ENCODE measurements at regions not wholly inside any gene's neighbourhood (a gene's known extent, or its start where the extent isn't known, plus 50 kb on each side); places are given as distances from the start of the nearest gene placed in this dataset.

DNA sequence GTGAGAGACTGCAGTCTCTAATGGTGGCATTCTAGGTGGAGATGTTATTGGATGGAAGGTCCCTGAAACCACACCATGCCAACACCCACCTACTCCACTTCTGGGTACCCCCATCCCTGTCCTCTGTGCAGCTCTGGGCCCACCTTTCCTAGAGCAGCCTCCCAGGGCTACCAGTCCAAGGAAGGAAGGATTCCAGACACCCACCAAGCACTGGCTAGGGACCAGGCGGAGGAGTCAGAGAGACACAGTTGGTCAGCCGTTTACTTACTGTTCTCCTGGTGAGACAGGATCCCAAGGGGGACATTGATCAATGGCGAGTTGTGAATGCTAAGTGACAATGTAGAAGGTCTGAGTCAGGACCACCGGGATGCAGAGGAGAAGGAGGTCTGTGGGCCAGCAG is 151.6 kb downstream of the TTC32 start:
- TF ChIP-seq, protein P1, sequence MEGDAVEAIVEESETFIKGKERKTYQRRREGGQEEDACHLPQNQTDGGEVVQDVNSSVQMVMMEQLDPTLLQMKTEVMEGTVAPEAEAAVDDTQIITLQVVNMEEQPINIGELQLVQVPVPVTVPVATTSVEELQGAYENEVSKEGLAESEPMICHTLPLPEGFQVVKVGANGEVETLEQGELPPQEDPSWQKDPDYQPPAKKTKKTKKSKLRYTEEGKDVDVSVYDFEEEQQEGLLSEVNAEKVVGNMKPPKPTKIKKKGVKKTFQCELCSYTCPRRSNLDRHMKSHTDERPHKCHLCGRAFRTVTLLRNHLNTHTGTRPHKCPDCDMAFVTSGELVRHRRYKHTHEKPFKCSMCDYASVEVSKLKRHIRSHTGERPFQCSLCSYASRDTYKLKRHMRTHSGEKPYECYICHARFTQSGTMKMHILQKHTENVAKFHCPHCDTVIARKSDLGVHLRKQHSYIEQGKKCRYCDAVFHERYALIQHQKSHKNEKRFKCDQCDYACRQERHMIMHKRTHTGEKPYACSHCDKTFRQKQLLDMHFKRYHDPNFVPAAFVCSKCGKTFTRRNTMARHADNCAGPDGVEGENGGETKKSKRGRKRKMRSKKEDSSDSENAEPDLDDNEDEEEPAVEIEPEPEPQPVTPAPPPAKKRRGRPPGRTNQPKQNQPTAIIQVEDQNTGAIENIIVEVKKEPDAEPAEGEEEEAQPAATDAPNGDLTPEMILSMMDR (IDR thresholded peaks at IDR 0.05): no peak
- H3K4me1 ChIP-seq: peaks cover 15 to 23% of the 10 kb centered on the region in 2 donors
- DNase-seq (ENCODE audit: low spot score in 2 of 2): peak in 1 of 2 donors; percentile 47
- H3K27ac ChIP-seq: peak overlapping the region in 1 of 2 donors; percentile 40
- intact Hi-C loops (cut with DNase I): no loop called here
- H3K27me3 ChIP-seq: no peaks in the 10 kb centered on the region
- H3K9me3 ChIP-seq: no peaks in the 10 kb centered on the region
- H3K4me3 ChIP-seq: no peak overlapping the region
- no peaks in the 10 kb centered on the region for H3K36me3 ChIP-seq

DNA sequence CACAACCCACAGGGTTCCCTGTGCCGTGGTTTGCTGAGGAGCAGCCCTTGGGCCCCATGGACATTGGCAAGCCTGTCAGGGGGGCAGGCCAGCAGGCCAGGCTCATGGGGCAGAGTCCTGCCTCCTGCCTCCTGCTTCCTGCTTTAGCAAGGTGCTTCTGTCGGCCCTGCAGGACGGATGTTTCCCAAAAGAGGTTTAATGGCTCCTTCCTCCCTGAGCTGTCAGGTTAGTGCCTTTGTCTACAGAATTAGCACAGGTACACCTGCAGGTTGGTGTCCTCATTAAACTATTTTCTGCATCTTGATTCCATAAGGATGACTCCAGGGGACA is 152.3 kb downstream of the TTC32 start:
- peak in 1 of 2 donors; percentile 53 for DNase-seq (ENCODE audit: low spot score in 2 of 2)
- H3K4me1 ChIP-seq: peaks cover 15 to 23% of the 10 kb centered on the region in 2 donors
- H3K36me3 ChIP-seq: no peaks in the 10 kb centered on the region
- intact Hi-C loops (cut with DNase I): loop anchor here (5.0 kb wide), 1 partner anchor 392 kb away; the partner anchor contains the start of gene OSR1
- no peak overlapping the region for H3K4me3 ChIP-seq
- H3K27me3 ChIP-seq: no peaks in the 10 kb centered on the region
- TF ChIP-seq, protein P1 (IDR thresholded peaks at IDR 0.05): no peak
- H3K9me3 ChIP-seq: no peaks in the 10 kb centered on the region
- peak overlapping the region in 1 of 2 donors; percentile 40 for H3K27ac ChIP-seq

DNA sequence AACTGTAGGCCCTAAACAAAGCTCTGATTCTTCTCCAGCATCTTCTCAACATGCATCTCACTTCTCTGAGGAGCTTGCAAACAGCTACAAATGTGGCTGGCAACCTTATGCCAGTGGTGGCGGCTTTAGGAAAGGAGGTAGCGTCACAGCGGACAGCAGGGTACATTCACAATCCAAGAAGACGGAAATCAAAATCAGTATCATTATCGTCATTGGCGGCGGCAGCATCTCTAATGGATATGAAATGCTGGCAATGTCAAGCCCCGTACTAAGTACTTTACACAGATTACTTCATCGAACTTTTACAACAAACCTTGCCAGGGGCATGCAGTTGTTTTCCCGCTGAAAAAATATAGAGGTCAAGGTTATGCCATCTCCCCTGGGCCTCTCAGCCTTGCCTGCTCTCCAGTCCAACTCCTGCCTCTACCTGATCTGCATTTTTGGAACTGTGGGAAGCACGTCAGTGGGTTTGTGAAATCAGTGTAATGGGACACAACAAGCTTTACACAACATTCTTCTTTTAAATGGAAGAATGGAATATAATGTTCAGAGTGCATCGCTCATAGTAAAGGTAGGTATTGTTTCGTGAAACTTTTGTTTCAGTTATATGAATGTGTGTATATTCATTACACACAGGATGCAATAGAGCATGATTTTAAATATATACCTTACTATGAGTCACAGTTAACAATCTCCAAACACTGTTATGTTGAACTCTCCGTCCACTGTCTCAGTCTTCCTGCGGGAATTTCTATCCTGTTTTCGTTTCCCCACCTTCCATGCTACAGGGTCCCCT is 152.9 kb downstream of the TTC32 start:
- Histone ChIP-seq H3K4me3 (no peak overlapping the region), H3K36me3 (no peaks in the 10 kb centered on the region), H3K9me3 (no peaks in the 10 kb centered on the region), H3K27ac (peak overlapping the region in 1 of 2 donors; percentile 76), H3K27me3 (no peaks in the 10 kb centered on the region), H3K4me1 (peaks cover 15 to 23% of the 10 kb centered on the region in 2 donors)
- intact Hi-C loops (cut with DNase I): loop anchor here (5.0 kb wide), 1 partner anchor 392 kb away; the partner anchor contains the start of gene OSR1
- DNase-seq (ENCODE audit: low spot score in 2 of 2): peak in 1 of 2 donors; percentile 45
- TF ChIP-seq, protein P1 (IDR thresholded peaks at IDR 0.05): no peak

DNA sequence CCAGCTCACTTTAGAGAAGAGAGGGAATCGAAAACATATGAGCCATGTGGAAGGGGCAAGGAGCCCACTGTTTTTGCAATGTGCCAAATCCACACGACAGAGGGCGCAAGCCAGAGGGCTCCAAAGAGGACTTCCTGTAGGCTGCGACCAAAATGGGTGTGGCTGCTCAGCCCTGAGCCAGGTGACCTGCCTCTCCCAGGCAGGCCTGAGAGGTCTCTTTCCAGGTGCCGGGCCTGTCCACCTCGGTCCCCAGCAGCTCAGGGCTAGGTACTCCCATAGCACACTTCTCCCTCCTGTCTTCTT is 153.8 kb downstream of the TTC32 start:
- H3K4me3 ChIP-seq: no peak overlapping the region
- H3K36me3 ChIP-seq: no peaks in the 10 kb centered on the region
- peak overlapping the region; percentile 76 for H3K27ac ChIP-seq
- peaks cover 15 to 27% of the 10 kb centered on the region in 2 donors for H3K4me1 ChIP-seq
- intact Hi-C loops (cut with DNase I): loop anchor here (5.0 kb wide), 1 partner anchor 391 kb away; the partner anchor contains the start of gene OSR1
- no peaks in the 10 kb centered on the region for H3K9me3 ChIP-seq
- TF ChIP-seq, protein P1 (IDR thresholded peaks at IDR 0.05): no peak
- no peaks in the 10 kb centered on the region for H3K27me3 ChIP-seq
- peak in 1 of 2 donors; percentile 59 for DNase-seq (ENCODE audit: low spot score in 2 of 2)

DNA sequence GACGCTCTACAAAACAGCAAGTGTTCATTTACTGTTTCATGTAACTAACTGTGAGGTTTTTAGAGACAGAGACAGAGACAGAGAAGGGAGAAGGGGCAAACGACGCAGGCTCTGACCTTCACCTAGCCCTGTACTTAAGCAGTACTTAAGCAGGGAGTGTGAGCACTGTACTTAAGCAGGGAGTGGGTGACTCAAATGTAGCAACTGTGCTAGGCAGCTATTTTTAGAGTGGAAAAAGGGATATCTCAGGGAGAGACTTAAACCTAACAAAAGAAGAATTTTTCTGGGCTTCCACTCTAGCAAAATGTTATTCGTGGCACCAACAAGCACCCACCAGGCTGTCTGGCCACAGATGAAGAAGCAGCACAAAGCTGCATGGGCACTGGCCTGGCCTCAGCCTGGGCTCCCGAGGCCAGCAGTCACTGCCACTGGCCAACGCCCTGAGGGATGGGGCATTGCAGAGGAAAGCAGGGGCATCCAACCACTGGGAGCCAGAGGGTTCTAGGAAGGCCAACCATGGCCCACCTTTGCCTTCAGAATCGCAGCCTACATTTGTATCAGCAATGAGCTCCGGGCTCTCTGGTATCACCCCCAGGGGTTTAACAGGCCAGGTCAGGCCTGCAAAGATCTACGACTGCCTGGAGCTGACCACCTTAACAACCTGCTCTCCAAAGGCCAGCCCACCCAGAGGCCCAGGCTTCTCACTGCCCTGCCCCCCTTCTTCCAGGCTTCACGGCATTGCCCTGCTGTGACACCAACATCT is 154.3 kb downstream of the TTC32 start:
- peak in 1 of 2 donors; percentile 64 for DNase-seq (ENCODE audit: low spot score in 2 of 2)
- TF ChIP-seq, protein P1 (IDR thresholded peaks at IDR 0.05): no peak
- no peaks in the 10 kb centered on the region for H3K9me3 ChIP-seq
- intact Hi-C loops (cut with DNase I): loop anchor here (5.0 kb wide), 1 partner anchor 390 kb away; the partner anchor contains the start of gene OSR1
- H3K4me1 ChIP-seq: peaks cover 15 to 32% of the 10 kb centered on the region in 2 donors
- no peak overlapping the region for H3K4me3 ChIP-seq
- no peaks in the 10 kb centered on the region for H3K27me3 ChIP-seq
- no peaks in the 10 kb centered on the region for H3K36me3 ChIP-seq
- peak overlapping the region; percentile 76 for H3K27ac ChIP-seq

Data from ascending aorta (tissue), 2 donors.